Keratinocyte (primary cell): ENCODE measurements at regions not wholly inside any gene's neighbourhood (a gene's known extent, or its start where the extent isn't known, plus 50 kb on each side); places are given as distances from the start of the nearest gene placed in this dataset.

Source experiments
- CTCF ChIP-seq, 3 experiments: IDR thresholded peaks in 1 of 3; conservative IDR thresholded peaks in 1 of 3; optimal IDR thresholded peaks in 1 of 3; 2 replicates in 2 of 3; 3 replicates in 1 of 3; pipeline versions ENCODE3 to v1.5.1; 2011; ENCODE audit warnings: low read length in 3 of 3, mild to moderate bottlenecking in 3 of 3, moderate library complexity in 2 of 3, control low read depth in 1 of 3, inconsistent platforms in 1 of 3; ENCODE audit not compliant: insufficient read depth in 2 of 3; ENCODE audit errors: extremely low read depth in 1 of 3
- EZH2 ChIP-seq: IDR thresholded peaks from one replicate; pipeline ENCODE4 v1.6.1; 2012; ENCODE audit warnings: inconsistent platforms, mild to moderate bottlenecking, low read length, moderate library complexity

DNA sequence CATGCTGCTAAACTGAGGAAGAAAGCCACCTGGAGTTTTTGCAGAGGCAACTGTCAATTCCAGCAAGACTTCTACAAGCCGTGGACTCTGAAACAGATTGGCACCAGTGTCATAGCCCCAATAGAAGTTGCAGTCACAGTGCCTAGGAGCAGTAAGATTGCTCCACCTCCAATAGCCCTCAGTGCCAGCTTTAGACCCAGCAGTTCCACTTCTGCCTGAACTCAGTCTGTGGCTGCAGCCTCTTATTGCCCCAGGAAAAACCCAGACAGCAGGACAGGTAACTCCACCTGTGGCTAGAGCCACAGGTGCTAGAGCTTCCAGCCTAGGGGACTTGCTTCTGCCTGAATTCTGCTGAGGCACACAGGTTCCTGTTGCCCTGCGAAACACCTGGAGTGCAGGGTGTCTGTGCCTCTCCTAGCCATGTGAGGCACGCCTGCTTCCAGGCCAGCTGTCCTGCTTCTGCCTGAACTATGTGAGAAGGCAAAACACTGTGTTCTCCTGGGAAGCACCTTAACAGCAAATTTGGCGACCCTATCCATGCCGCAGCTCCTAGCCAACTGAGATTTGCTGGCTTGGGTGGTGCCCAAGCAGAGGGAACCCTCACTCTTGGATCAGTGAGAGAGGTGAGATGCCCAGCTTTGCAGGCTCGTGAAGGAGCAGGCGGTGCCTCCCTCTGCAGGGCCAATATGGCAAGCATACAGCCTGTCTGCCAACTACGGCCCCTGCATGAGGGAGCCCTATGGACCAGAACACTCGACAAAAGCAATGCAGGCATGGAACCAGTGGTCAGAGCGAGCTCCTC is 607.6 kb downstream of the PCDH17 start:
- TF ChIP-seq CTCF (optimal IDR thresholded peaks at IDR 0.05 in 1 of 3, IDR thresholded peaks at IDR 0.05 in 1 of 3, conservative IDR thresholded peaks at IDR 0.05 in 1 of 3; ENCODE audit: extremely low read depth in 1 of 3, insufficient read depth in 2 of 3, low read length in 3 of 3) (no peak), EZH2 (no peak)
